A549 (cell line): ENCODE measurements at regions not wholly inside any gene's neighbourhood (a gene's known extent, or its start where the extent isn't known, plus 50 kb on each side); places are given as distances from the start of the nearest gene placed in this dataset.

Source experiments
- CTCF ChIP-seq: fragments of >200 bp; sonication (Bioruptor Twin); formaldehyde crosslinking; IDR thresholded peaks from 3 replicates; pipeline ENCODE4 v1.5.1; 2016
- KDM1A ChIP-seq: fragments of 200-600 bp; sonication (generic); IDR thresholded peaks from 2 replicates; pipeline ENCODE4 v1.6.1; 2016; ENCODE audit warnings: low read depth, mild to moderate bottlenecking
- PBX3 ChIP-seq: IDR thresholded peaks from 2 replicates; pipeline ENCODE4 v1.6.1; 2012
- POLR2A ChIP-seq: IDR thresholded peaks from 2 replicates; pipeline ENCODE4 v1.6.1; 2012; ENCODE audit warnings: mild to moderate bottlenecking, low read length
- RCOR1 ChIP-seq: fragments of 150-350 bp; IDR thresholded peaks from 2 replicates; pipeline ENCODE4 v1.6.1; 2014; ENCODE audit warnings: antibody characterized with exemption, low read length, low read depth
- RFX5 ChIP-seq: fragments of 450-650 bp; IDR thresholded peaks from 2 replicates; pipeline ENCODE4 v1.7.1; 2014; ENCODE audit warnings: antibody characterized with exemption, mild to moderate bottlenecking, moderate library complexity

GRCh38 chr6:8991844-8992243 is 556.5 kb upstream of the SLC35B3 start:
- TF ChIP-seq RCOR1 (no peak), PBX3 (no peak), RFX5 (no peak), KDM1A (no peak), CTCF (no peak), POLR2A (no peak)
